ENCODE measurements at regions not wholly inside any gene's neighbourhood (a gene's known extent, or its start where the extent isn't known, plus 50 kb on each side); places are given as distances from the start of the nearest gene placed in this dataset.

DNA sequence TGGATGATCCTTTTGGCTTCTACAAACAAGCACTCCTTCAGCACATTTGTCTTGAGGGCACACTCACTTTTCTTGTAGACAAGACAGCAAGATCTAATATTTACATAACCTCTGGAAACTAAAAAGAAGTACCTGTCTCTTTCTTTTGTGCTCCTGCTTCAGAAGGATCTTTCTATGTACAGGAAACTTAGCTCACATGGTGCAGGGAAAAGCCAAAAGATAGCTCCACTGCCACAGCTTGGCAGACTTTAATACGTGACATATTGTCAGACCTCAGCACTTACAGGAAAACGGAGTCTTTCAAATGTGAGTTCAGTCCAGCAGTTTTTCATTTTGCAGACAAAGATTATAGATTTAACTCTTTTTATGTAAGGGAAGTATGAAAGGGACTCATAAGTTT, 225.5 kb upstream of the SAMSN1 start:
- DNase-seq = no peak
- Histone ChIP-seq H3K4me3 (ENCODE audit: low read length) (no peak overlapping the region), H3K27ac (ENCODE audit: low read length) (no peak overlapping the region), H3K36me3 (ENCODE audit: control insufficient read depth, insufficient read depth, low read length) (no peaks in the 10 kb centered on the region), H3K27me3 (ENCODE audit: control insufficient read depth, insufficient read depth, low read length) (no peaks in the 10 kb centered on the region), H3K9me3 (ENCODE audit: control insufficient read depth, insufficient read depth, low read length) (no peaks in the 10 kb centered on the region), H3K4me1 (ENCODE audit: control insufficient read depth, insufficient read depth, low read length) (no peaks in the 10 kb centered on the region)
- Mint-ChIP-seq H3K36me3 (no peaks in the 10 kb centered on the region), H3K4me3 (no peak overlapping the region), H3K9me3 (no peaks in the 10 kb centered on the region), H3K4me1 (no peaks in the 10 kb centered on the region), H3K27me3 (ENCODE audit: low read depth in 2 of 2) (peaks cover 0 to 2% of the 10 kb centered on the region in 2 donors), H3K27ac (no peak overlapping the region)
- WGBS (ENCODE audit: insufficient coverage) = 47% methylated on average over 2 of the region's 2 CpGs
- intact Hi-C loops (cut with micrococcal nuclease) = loop anchor here (10.0 kb wide), 1 partner anchor 367 kb away; no protein-coding TSS in a partner anchor
- TF ChIP-seq, protein P1, sequence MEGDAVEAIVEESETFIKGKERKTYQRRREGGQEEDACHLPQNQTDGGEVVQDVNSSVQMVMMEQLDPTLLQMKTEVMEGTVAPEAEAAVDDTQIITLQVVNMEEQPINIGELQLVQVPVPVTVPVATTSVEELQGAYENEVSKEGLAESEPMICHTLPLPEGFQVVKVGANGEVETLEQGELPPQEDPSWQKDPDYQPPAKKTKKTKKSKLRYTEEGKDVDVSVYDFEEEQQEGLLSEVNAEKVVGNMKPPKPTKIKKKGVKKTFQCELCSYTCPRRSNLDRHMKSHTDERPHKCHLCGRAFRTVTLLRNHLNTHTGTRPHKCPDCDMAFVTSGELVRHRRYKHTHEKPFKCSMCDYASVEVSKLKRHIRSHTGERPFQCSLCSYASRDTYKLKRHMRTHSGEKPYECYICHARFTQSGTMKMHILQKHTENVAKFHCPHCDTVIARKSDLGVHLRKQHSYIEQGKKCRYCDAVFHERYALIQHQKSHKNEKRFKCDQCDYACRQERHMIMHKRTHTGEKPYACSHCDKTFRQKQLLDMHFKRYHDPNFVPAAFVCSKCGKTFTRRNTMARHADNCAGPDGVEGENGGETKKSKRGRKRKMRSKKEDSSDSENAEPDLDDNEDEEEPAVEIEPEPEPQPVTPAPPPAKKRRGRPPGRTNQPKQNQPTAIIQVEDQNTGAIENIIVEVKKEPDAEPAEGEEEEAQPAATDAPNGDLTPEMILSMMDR (IDR thresholded peaks at IDR 0.05) = no peak
- no peak for ATAC-seq

- H3K27me3 Mint-ChIP-seq (ENCODE audit: low read depth in 2 of 2) = no peaks in the 10 kb centered on the region
- no peak for ATAC-seq
- no peaks in the 10 kb centered on the region for H3K36me3 Mint-ChIP-seq
- TF ChIP-seq, protein P1 (IDR thresholded peaks at IDR 0.05) = no peak
- no peaks in the 10 kb centered on the region for H3K9me3 ChIP-seq (ENCODE audit: control insufficient read depth, insufficient read depth, low read length)
- H3K4me3 ChIP-seq (ENCODE audit: low read length) = no peak overlapping the region
- H3K4me1 Mint-ChIP-seq = no peaks in the 10 kb centered on the region
- intact Hi-C loops (cut with micrococcal nuclease) = no loop called here
- no peak for DNase-seq
- no peaks in the 10 kb centered on the region for H3K4me1 ChIP-seq (ENCODE audit: control insufficient read depth, insufficient read depth, low read length)
- no peak overlapping the region for H3K4me3 Mint-ChIP-seq
- H3K36me3 ChIP-seq (ENCODE audit: control insufficient read depth, insufficient read depth, low read length) = no peaks in the 10 kb centered on the region
- no peak overlapping the region for H3K27ac Mint-ChIP-seq
- no peaks in the 10 kb centered on the region for H3K9me3 Mint-ChIP-seq
- H3K27me3 ChIP-seq (ENCODE audit: control insufficient read depth, insufficient read depth, low read length) = no peaks in the 10 kb centered on the region
- H3K27ac ChIP-seq (ENCODE audit: low read length) = no peak overlapping the region
- WGBS (ENCODE audit: insufficient coverage) = 100% methylated on average over 1 of the region's 2 CpGs
Measured at GRCh38 chr21:14768042-14768441, 221.9 kb upstream of the SAMSN1 start.

DNA sequence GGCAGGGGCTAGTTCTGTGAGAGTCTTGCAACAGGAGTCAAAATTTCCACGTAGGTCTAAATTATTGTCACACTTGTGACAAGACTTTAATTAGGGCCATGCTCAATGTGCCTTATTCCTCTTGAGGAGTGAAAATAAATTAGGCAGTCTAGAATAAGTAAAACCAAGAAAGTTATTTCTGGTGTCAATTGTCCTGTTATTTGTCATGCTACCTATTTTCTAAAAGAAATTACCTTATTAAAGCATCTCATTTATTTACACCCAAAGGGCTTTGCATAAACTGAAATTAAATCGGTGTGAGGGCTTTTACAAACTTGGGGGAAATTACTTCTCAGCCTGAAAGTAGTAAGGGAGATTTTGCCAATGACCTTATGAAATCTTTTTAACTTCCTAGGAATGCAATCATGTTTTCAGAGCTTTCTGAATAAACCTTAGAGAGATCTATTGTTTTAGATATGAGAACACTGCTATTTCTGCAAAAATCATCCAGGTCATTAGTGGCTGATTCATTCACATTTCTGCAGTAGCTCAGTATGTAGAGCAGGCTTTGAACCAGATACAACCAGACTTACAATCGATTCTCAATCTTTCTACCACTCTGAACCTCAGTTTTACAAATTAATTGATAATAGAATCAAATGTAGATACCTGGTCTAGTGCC, 221.2 kb upstream of the SAMSN1 start:
- ATAC-seq = no peak
- peaks cover 2% of the 10 kb centered on the region for H3K4me1 ChIP-seq (ENCODE audit: control insufficient read depth, insufficient read depth, low read length)
- no peak overlapping the region for H3K4me3 Mint-ChIP-seq
- no peaks in the 10 kb centered on the region for H3K4me1 Mint-ChIP-seq
- DNase-seq = no peak
- intact Hi-C loops (cut with micrococcal nuclease) = no loop called here
- 90% methylated on average over 2 of the region's 3 CpGs for WGBS (ENCODE audit: insufficient coverage)
- H3K9me3 ChIP-seq (ENCODE audit: control insufficient read depth, insufficient read depth, low read length) = no peaks in the 10 kb centered on the region
- H3K27ac ChIP-seq (ENCODE audit: low read length) = no peak overlapping the region
- H3K27ac Mint-ChIP-seq = no peak overlapping the region
- H3K36me3 Mint-ChIP-seq = no peaks in the 10 kb centered on the region
- H3K4me3 ChIP-seq (ENCODE audit: low read length) = no peak overlapping the region
- H3K27me3 ChIP-seq (ENCODE audit: control insufficient read depth, insufficient read depth, low read length) = no peaks in the 10 kb centered on the region
- H3K27me3 Mint-ChIP-seq (ENCODE audit: low read depth in 2 of 2) = no peaks in the 10 kb centered on the region
- H3K36me3 ChIP-seq (ENCODE audit: control insufficient read depth, insufficient read depth, low read length) = no peaks in the 10 kb centered on the region
- no peaks in the 10 kb centered on the region for H3K9me3 Mint-ChIP-seq
- TF ChIP-seq, protein P1 (IDR thresholded peaks at IDR 0.05) = no peak

- no peaks in the 10 kb centered on the region for H3K36me3 Mint-ChIP-seq
- H3K4me1 ChIP-seq (ENCODE audit: control insufficient read depth, insufficient read depth, low read length) = peaks cover 2% of the 10 kb centered on the region
Measured at GRCh38 chr21:14766241-14766640, 220.1 kb upstream of the SAMSN1 start.

More at GRCh38 chr21:14766241-14766640, 220.1 kb upstream of the SAMSN1 start:
- Mint-ChIP-seq H3K27me3 (ENCODE audit: low read depth in 2 of 2) (no peaks in the 10 kb centered on the region), H3K27ac (no peak overlapping the region), H3K4me1 (no peaks in the 10 kb centered on the region), H3K9me3 (no peaks in the 10 kb centered on the region), H3K4me3 (no peak overlapping the region)
- TF ChIP-seq, protein P1 (IDR thresholded peaks at IDR 0.05) = no peak
- Histone ChIP-seq H3K4me3 (ENCODE audit: low read length) (no peak overlapping the region), H3K27me3 (ENCODE audit: control insufficient read depth, insufficient read depth, low read length) (no peaks in the 10 kb centered on the region), H3K27ac (ENCODE audit: low read length) (no peak overlapping the region), H3K9me3 (ENCODE audit: control insufficient read depth, insufficient read depth, low read length) (no peaks in the 10 kb centered on the region), H3K36me3 (ENCODE audit: control insufficient read depth, insufficient read depth, low read length) (no peaks in the 10 kb centered on the region)
- 93% methylated on average over 3 of the region's 5 CpGs for whole genome bisulfite sequencing (ENCODE audit: insufficient coverage)
- intact Hi-C loops (cut with micrococcal nuclease) = no loop called here
- DNase-seq (no peak), ATAC-seq (no peak)
